ENCODE measurements at regions not wholly inside any gene's neighbourhood (a gene's known extent, or its start where the extent isn't known, plus 50 kb on each side); places are given as distances from the start of the nearest gene placed in this dataset.
"Not testable (repeated sequence)": the region's sequence is repeated elsewhere in the genome, so short reads cannot be mapped to it uniquely, and the experiment has no call there.

DNA sequence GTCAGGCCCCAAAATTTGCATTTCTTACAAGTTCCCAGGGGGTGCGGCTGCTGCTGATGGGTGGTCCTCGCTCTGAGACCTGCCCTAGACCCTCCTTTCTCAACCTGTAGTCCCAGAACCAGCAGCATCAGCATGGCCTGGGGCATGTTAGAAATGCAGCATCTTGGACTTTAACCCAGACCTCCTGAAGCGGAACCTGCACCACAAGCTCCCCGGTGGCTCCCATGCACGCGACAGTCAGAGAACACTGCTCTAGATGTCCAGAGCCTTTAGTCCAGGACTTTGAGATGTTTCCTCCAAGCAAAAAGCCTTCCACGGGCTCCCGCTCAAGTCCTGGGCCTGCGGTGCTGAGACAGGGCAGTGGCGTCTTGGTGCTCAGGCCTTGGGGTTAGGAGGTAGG, 149.8 kb downstream of the SREK1 start:
- not testable (repeated sequence) for TF ChIP-seq ZNF274 (IDR thresholded peaks at IDR 0.05; ENCODE audit: low read depth, low read length); SUZ12 (IDR thresholded peaks at IDR 0.05; ENCODE audit: extremely low read depth, insufficient read depth, insufficient read length); YY1 (IDR thresholded peaks at IDR 0.05; ENCODE audit: insufficient read depth, insufficient read length)
